Ureter (tissue), 1 donor: ENCODE measurements at regions not wholly inside any gene's neighbourhood (a gene's known extent, or its start where the extent isn't known, plus 50 kb on each side); places are given as distances from the start of the nearest gene placed in this dataset.

Source experiments
- DNase-seq: peaks from one replicate; pipeline ENCODE4 v3.0.0-alpha.2; 2020; ENCODE audit warnings: low spot score
- donor health status: DM: yes; HTN: yes; CAD: no.

GRCh38 chr11:26162291-26162690, 169.6 kb upstream of the ANO3 start:
- no peak for DNase-seq

- no peak for DNase-seq
Observed at GRCh38 chr11:26186389-26186788, 145.5 kb upstream of the ANO3 start.

- DNase-seq: no peak
Observed at GRCh38 chr11:26187639-26188038, 144.3 kb upstream of the ANO3 start.

GRCh38 chr11:26188554-26188953, 143.4 kb upstream of the ANO3 start:
- DNase-seq: no peak

GRCh38 chr11:26191193-26191592, 140.7 kb upstream of the ANO3 start:
- DNase-seq: no peak

- no peak for DNase-seq
Observed at GRCh38 chr11:26193694-26194365, 138.1 kb upstream of the ANO3 start.

GRCh38 chr11:26194881-26195280, 137.0 kb upstream of the ANO3 start:
- no peak for DNase-seq

- no peak for DNase-seq
Observed at GRCh38 chr11:26198532-26199096, 133.3 kb upstream of the ANO3 start.

GRCh38 chr11:26199331-26200095, 132.4 kb upstream of the ANO3 start:
- no peak for DNase-seq

- DNase-seq: no peak
Observed at GRCh38 chr11:26201411-26201810, 130.5 kb upstream of the ANO3 start.

- DNase-seq: no peak
Observed at GRCh38 chr11:26202754-26203153, 129.2 kb upstream of the ANO3 start.

- no peak for DNase-seq
Observed at GRCh38 chr11:26204101-26204500, 127.8 kb upstream of the ANO3 start.

GRCh38 chr11:26204839-26205238, 127.1 kb upstream of the ANO3 start:
- DNase-seq: no peak

- no peak for DNase-seq
Observed at GRCh38 chr11:26219183-26220117, 112.5 kb upstream of the ANO3 start.

GRCh38 chr11:26225646-26226045, 106.3 kb upstream of the ANO3 start:
- no peak for DNase-seq

GRCh38 chr11:26227301-26227746, 104.6 kb upstream of the ANO3 start:
- no peak for DNase-seq

- no peak for DNase-seq
Observed at GRCh38 chr11:26227883-26228502, 103.9 kb upstream of the ANO3 start.

GRCh38 chr11:26228778-26229177, 103.2 kb upstream of the ANO3 start:
- DNase-seq: no peak

GRCh38 chr11:26229257-26229656, 102.7 kb upstream of the ANO3 start:
- no peak for DNase-seq

- no peak for DNase-seq
Observed at GRCh38 chr11:26229981-26230380, 101.9 kb upstream of the ANO3 start.

GRCh38 chr11:26231252-26231661, 100.7 kb upstream of the ANO3 start:
- DNase-seq: no peak
